Activated T-cell treated with anti-CD3 and anti-CD28 coated beads, Interleukin-2, amount 50 U/mL, for 48 hours (primary cell): ENCODE measurements at regions not wholly inside any gene's neighbourhood (a gene's known extent, or its start where the extent isn't known, plus 50 kb on each side); places are given as distances from the start of the nearest gene placed in this dataset.
"Not testable (repeated sequence)": the region's sequence is repeated elsewhere in the genome, so short reads cannot be mapped to it uniquely, and the experiment has no call there.

Source experiments
- DNase-seq, 2 experiments: peaks; one replicate each; pipeline ENCODE4 v3.0.0-alpha.2; 2020

GRCh38 chr17:68698746-68699145, 97.6 kb upstream of the FAM20A start:
- no peak for DNase-seq

- DNase-seq: no peak
Observed at GRCh38 chr17:68697850-68698361, 96.7 kb upstream of the FAM20A start.

- DNase-seq: no peak
Observed at GRCh38 chr17:68695659-68696058, 94.5 kb upstream of the FAM20A start.

GRCh38 chr17:68694791-68695485, 93.8 kb upstream of the FAM20A start:
- DNase-seq: no peak

- DNase-seq: no peak
Observed at GRCh38 chr17:68693896-68694295, 92.7 kb upstream of the FAM20A start.

- DNase-seq: no peak
Observed at GRCh38 chr17:68693466-68693865, 92.3 kb upstream of the FAM20A start.

- DNase-seq: no peak
Observed at GRCh38 chr17:68686108-68686988, 85.2 kb upstream of the FAM20A start.

GRCh38 chr17:68684949-68685357, 83.8 kb upstream of the FAM20A start:
- no peak for DNase-seq

- DNase-seq: no peak
Observed at GRCh38 chr17:68682903-68683302, 81.7 kb upstream of the FAM20A start.

GRCh38 chr17:68679882-68680281, 78.7 kb upstream of the FAM20A start:
- no peak for DNase-seq

- no peak for DNase-seq
Observed at GRCh38 chr17:68676856-68677255, 75.7 kb upstream of the FAM20A start.

GRCh38 chr17:68675723-68676122, 74.6 kb upstream of the FAM20A start:
- no peak for DNase-seq

- DNase-seq: no peak
Observed at GRCh38 chr17:68674029-68674925, 73.1 kb upstream of the FAM20A start.

- DNase-seq: no peak
Observed at GRCh38 chr17:68670967-68671693, 70.0 kb upstream of the FAM20A start.

GRCh38 chr17:68666438-68666837, 65.3 kb upstream of the FAM20A start:
- DNase-seq: not testable (repeated sequence)

GRCh38 chr17:68665373-68665772, 64.2 kb upstream of the FAM20A start:
- no peak for DNase-seq

- no peak for DNase-seq
Observed at GRCh38 chr17:68662479-68662878, 61.3 kb upstream of the FAM20A start.

- DNase-seq: no peak
Observed at GRCh38 chr17:68662037-68662432, 60.9 kb upstream of the FAM20A start.

- DNase-seq: no peak
Observed at GRCh38 chr17:68661265-68662036, 60.3 kb upstream of the FAM20A start.

- no peak for DNase-seq
Observed at GRCh38 chr17:68660302-68660701, 59.1 kb upstream of the FAM20A start.

- DNase-seq: no peak
Observed at GRCh38 chr17:68658999-68659780, 58.0 kb upstream of the FAM20A start.
